Fibroblast of mammary gland (primary cell): ENCODE measurements at regions not wholly inside any gene's neighbourhood (a gene's known extent, or its start where the extent isn't known, plus 50 kb on each side); places are given as distances from the start of the nearest gene placed in this dataset.

Experiments used
- DNase-seq: peaks from one replicate; pipeline ENCODE4 v3.0.0-alpha.2; 2010; ENCODE audit warnings: low read depth
- H3K4me3 ChIP-seq: 2 replicates; pipeline ENCODE4 v1.5.1; 2011; ENCODE audit warnings: low read depth, mild to moderate bottlenecking, low read length, moderate library complexity; ENCODE audit not compliant: control insufficient read depth
- TF ChIP-seq, protein P1 (sequence below): conservative IDR thresholded peaks from 2 replicates; pipeline ENCODE4 v1.5.1; 2011; ENCODE audit warnings: low read depth, low read length, inconsistent platforms; ENCODE audit not compliant: control insufficient read depth, insufficient read depth

DNA sequence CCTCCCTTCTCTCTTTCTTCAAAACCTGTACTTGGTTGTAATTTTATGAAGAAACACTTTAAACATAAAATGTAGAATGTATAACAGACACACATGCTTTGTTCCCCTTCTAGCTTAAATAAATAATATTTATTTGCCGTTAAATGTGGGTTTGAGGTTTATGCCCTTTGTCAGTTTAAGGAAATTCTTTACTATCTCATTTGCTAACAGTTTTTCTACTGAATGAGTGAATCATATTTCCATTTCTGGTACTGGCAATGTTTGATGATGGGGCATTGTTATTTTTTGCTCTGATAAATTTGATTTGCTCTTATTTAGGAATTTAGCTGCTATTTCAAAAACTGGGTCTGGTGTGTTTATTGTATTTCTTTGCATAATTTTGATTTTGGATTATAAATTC, 555.6 kb downstream of the CCDC85A start:
- TF ChIP-seq, protein P1, sequence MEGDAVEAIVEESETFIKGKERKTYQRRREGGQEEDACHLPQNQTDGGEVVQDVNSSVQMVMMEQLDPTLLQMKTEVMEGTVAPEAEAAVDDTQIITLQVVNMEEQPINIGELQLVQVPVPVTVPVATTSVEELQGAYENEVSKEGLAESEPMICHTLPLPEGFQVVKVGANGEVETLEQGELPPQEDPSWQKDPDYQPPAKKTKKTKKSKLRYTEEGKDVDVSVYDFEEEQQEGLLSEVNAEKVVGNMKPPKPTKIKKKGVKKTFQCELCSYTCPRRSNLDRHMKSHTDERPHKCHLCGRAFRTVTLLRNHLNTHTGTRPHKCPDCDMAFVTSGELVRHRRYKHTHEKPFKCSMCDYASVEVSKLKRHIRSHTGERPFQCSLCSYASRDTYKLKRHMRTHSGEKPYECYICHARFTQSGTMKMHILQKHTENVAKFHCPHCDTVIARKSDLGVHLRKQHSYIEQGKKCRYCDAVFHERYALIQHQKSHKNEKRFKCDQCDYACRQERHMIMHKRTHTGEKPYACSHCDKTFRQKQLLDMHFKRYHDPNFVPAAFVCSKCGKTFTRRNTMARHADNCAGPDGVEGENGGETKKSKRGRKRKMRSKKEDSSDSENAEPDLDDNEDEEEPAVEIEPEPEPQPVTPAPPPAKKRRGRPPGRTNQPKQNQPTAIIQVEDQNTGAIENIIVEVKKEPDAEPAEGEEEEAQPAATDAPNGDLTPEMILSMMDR: no peak
- DNase-seq: no peak
- H3K4me3 ChIP-seq: no peak overlapping the region

DNA sequence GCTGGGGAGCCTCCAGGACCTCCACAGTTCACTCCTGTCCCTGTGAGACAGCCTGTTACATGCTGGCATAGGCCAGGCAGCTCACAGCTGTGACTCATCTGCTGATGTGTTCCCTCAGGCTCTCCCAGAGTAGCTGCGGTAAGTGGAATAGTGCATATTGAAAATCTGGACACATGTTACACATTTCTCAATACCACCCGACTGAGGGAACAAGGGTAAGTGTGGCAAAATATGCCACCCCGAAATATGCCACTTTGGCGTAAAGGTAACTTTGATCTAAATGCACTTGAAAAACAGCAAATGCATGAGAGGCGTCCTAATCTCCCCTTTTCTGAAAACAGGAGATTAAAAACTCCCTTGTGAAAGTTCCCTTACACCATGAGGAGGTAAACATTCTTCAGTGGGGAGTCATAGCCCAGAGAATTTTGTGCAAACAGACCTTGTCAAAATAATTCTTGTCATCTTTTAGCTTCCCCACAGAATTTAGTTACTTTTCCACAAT, 557.9 kb downstream of the CCDC85A start:
- DNase-seq: peak; percentile 95
- TF ChIP-seq, protein P1: no peak
- peak overlapping the region; percentile 23 for H3K4me3 ChIP-seq

DNA sequence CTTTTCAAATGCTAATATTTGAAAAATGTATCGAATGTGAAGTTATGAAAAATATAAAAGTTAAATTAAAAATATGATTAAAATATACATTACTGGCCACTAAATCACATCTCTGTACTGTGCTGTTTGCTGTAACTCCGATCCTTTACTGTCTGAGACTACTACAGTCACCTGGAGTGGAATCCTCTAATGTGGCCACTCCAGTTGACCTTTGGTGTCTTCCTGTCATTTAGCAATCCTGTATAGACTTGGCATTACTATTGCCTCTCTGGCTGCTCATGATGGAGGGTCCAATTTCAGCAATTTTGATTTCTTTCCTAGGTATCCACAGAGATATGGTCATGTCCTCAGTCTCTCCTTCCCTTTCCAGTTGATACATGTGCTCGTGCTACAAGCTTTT, 560.0 kb downstream of the CCDC85A start:
- TF ChIP-seq, protein P1: no peak
- H3K4me3 ChIP-seq: no peak overlapping the region
- DNase-seq: no peak

DNA sequence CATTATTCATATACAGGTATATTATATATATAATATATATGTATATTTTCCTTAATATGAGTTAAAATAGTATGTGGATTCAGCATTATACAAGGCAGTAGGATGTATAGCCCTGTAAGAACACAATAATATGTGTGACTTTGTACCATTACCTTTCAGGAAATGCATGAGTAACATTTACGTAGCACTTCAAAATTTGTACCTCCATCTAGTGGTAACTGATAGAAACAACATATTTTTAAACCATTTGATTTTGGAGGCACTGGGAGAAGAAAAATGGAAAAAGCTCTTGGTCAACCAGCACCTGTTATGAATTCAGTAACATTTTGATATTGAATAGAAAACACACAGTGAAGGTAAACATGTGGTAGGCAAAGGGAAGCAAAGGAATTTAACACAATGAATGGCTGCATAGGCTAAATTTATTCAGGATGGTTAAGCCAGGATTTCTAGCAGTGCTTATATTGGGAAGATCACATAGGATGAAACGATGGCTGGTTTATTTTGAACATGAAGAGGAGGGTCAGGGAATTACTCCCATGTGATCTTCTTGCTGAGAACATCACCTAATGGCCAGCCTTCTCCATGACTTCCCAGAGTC, 565.5 kb downstream of the CCDC85A start:
- no peak overlapping the region for H3K4me3 ChIP-seq
- DNase-seq: peak; percentile 63
- TF ChIP-seq, protein P1: peak; percentile 55

DNA sequence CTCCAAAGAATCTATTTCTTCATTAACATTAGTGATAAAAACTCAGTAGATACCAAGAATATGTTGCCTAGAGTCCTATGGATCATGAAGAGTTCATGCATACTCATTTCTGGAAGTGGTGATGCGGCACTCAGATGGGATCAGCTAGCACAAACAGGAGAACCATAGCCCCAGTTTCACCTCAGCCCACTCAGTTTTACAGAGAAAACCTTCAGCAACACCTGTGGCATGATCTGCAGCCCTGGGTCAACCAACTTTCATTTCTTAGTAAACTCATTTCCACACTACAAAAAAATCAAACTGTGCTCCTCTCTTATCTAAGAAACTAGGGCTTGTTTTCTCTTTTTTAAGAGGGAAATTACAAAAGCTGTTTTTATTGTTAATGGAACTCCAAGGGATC, 569.4 kb downstream of the CCDC85A start:
- no peak overlapping the region for H3K4me3 ChIP-seq
- TF ChIP-seq, protein P1: no peak
- DNase-seq: no peak

DNA sequence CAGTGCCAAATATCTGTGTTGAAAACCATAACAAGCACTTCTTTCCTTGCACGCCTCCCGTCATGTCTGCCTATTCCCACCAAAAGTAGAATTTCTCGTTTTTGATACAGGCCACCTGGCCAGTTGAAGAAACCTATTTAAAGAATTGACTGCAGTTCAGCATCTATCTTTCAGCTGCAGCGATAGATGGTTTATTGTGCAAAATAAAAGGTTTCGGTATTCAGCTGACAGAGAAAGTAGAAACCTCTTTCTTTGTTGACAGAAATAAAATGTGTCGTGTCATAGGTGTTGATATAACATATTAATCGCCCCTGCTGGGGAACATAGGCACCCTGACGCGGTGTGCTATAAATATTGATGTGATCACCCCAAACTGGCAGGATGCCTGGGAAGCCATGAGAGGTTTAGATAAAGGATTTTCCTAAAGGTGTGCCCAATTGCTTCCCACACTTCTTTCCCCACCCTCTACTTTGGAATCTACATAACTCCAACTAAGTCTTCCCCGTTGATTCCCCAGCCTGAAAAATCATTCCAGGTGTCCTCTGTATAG, 570.4 kb downstream of the CCDC85A start:
- no peak for DNase-seq
- TF ChIP-seq, protein P1: no peak
- no peak overlapping the region for H3K4me3 ChIP-seq

DNA sequence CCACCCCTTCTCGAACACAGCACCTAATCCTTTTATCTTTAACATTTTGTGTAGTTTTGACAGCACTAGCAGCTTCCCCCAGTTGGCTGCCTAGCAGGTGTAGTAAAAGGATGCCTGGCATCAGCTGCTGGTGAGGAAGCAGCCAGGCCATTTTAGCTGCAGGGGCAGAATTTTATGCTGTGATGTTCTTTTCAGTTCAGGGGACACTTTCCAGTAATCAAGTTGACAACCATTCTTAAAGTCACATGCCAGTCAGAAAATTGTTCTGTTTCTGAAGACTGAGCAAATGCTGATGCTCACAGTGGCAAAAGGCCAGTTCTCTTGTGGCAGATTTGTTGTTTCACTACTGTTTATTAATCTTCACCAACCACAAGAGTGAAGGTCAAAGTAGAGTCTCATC, 570.8 kb downstream of the CCDC85A start:
- TF ChIP-seq, protein P1: no peak
- no peak for DNase-seq
- H3K4me3 ChIP-seq: no peak overlapping the region
